ENCODE measurements at regions not wholly inside any gene's neighbourhood (a gene's known extent, or its start where the extent isn't known, plus 50 kb on each side); places are given as distances from the start of the nearest gene placed in this dataset.

DNA sequence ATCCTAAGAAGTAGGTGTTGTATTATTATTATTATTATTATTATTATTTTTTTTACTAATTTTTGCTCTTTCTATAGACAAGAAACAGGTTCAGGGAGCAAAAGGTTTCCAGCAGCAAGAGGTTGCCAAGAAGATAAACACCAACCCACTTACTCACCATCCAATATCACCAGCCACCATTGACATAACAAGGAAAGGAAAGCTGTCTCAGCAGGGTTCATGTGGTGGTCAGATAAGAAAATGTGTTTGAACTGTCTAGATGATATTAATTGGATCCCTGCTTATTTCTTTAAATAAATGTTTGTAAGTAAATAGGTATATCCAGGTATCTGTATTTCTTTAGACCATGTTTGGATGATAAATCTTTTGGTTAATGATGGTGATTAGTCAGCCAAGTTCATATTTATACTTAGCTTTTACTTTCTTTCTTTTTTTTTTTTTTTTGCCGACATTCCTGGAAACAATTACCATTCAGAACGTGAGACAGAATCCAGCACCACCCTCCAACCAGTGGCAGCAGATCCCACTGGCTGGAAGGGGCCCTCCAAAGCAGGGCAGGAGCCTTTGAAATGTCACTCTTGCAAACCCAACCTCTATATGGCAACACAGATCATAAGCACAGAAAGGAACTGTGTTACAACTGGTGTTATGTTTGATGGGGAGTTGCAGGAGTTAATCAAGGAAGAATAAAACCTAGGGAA, 139.2 kb upstream of the ECI2 start:
- no peak for DNase-seq (ENCODE audit: insufficient read length, low spot score, missing footprints)
- H3K27ac ChIP-seq (ENCODE audit: low read depth, low read length), result no peak overlapping the region

DNA sequence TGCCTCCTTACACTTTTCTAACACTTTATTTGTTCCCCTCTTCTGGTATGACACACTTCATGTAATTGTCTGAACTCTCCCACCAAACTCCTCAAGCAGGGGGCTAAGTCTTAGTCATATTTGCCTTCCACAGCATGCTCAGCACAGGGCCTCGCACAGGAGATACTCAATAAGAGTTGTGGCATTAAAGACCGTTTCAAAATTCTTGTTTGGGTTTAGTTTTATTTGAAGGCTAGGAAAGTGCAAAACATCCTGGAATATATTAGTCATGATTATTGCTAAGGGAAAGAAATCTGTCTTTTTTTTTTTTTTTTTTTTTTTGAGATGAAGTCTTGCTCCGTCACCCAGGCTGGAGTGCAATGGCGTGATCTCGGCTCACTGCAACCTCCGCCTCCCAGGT, 137.6 kb upstream of the ECI2 start:
- Histone ChIP-seq H3K4me3 (ENCODE audit: insufficient read depth, low read length) (no peak overlapping the region), H4K20me1 (ENCODE audit: insufficient read depth, low read length) (no peaks in the 10 kb centered on the region), H3K27me3 (ENCODE audit: insufficient read depth, low read length) (no peaks in the 10 kb centered on the region), H3K9me3 (ENCODE audit: low read depth, low read length) (no peaks in the 10 kb centered on the region), H3K27ac (ENCODE audit: low read depth, low read length) (no peak overlapping the region), H3K36me3 (ENCODE audit: insufficient read depth, low read length) (no peaks in the 10 kb centered on the region), H3K79me2 (ENCODE audit: insufficient read depth, low read length) (no peaks in the 10 kb centered on the region), H2AFZ (ENCODE audit: low read length) (no peak overlapping the region), H3K4me1 (ENCODE audit: insufficient read depth, low read length) (no peaks in the 10 kb centered on the region), H3K4me2 (ENCODE audit: insufficient read depth, low read length) (no peak overlapping the region)
- no peak for DNase-seq (ENCODE audit: insufficient read length, low spot score, missing footprints)
- TF ChIP-seq, protein P1, sequence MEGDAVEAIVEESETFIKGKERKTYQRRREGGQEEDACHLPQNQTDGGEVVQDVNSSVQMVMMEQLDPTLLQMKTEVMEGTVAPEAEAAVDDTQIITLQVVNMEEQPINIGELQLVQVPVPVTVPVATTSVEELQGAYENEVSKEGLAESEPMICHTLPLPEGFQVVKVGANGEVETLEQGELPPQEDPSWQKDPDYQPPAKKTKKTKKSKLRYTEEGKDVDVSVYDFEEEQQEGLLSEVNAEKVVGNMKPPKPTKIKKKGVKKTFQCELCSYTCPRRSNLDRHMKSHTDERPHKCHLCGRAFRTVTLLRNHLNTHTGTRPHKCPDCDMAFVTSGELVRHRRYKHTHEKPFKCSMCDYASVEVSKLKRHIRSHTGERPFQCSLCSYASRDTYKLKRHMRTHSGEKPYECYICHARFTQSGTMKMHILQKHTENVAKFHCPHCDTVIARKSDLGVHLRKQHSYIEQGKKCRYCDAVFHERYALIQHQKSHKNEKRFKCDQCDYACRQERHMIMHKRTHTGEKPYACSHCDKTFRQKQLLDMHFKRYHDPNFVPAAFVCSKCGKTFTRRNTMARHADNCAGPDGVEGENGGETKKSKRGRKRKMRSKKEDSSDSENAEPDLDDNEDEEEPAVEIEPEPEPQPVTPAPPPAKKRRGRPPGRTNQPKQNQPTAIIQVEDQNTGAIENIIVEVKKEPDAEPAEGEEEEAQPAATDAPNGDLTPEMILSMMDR (IDR thresholded peaks at IDR 0.05; ENCODE audit: extremely low read depth, low read depth, low read length), result no peak

More for the DNA sequence above, 139.2 kb upstream of the ECI2 start:
- peaks cover 5% of the 10 kb centered on the region for H3K27me3 ChIP-seq (ENCODE audit: insufficient read depth, low read length)
- no peaks in the 10 kb centered on the region for H3K79me2 ChIP-seq (ENCODE audit: insufficient read depth, low read length)
- no peak overlapping the region for H3K4me3 ChIP-seq (ENCODE audit: insufficient read depth, low read length)
- H3K4me1 ChIP-seq (ENCODE audit: insufficient read depth, low read length), result no peaks in the 10 kb centered on the region
- H3K9me3 ChIP-seq (ENCODE audit: low read depth, low read length), result no peaks in the 10 kb centered on the region
- H4K20me1 ChIP-seq (ENCODE audit: insufficient read depth, low read length), result no peaks in the 10 kb centered on the region
- TF ChIP-seq, protein P1 (IDR thresholded peaks at IDR 0.05; ENCODE audit: extremely low read depth, low read depth, low read length), result no peak
- no peaks in the 10 kb centered on the region for H3K36me3 ChIP-seq (ENCODE audit: insufficient read depth, low read length)
- no peak overlapping the region for H2AFZ ChIP-seq (ENCODE audit: low read length)
- no peak overlapping the region for H3K4me2 ChIP-seq (ENCODE audit: insufficient read depth, low read length)

DNA sequence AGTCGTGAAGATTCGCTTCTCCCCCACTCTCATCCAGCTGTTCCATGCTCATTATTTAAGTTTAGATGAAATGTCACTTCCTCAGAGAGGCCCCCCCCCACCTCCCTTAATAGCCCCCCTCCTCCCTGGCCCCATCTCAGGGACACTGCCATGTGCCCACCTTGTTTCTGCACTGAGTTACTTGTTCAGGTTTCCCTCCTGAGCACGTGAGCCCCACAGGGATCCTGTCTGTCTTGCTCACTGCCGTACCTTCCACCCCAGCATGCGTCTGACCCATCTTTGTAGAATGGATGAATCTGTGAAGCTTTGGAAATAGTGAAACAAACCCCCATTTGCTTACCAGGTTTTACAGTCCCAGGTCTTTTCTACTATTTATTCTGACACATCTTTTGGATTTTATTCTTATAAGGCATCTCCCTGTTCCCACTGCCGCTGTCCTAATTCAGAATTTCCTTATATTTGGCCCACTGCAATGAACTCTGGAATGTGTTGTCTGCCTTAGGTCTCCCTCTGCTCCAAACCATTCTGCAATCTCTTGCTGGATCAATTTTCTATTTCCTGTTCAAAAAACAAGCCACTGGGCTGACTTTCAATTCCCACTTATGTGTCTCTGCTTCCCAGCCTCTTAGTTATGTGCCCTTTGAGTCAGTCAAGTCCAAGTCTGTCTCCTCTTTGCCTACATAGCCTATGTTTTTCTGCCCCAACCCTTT, 136.5 kb upstream of the ECI2 start:
- TF ChIP-seq, protein P1 (IDR thresholded peaks at IDR 0.05; ENCODE audit: extremely low read depth, low read depth, low read length), result no peak
- Histone ChIP-seq H3K27ac (ENCODE audit: low read depth, low read length) (no peak overlapping the region), H3K27me3 (ENCODE audit: insufficient read depth, low read length) (peaks cover 2% of the 10 kb centered on the region), H3K79me2 (ENCODE audit: insufficient read depth, low read length) (no peaks in the 10 kb centered on the region), H2AFZ (ENCODE audit: low read length) (no peak overlapping the region), H3K36me3 (ENCODE audit: insufficient read depth, low read length) (no peaks in the 10 kb centered on the region), H3K4me1 (ENCODE audit: insufficient read depth, low read length) (no peaks in the 10 kb centered on the region), H3K4me3 (ENCODE audit: insufficient read depth, low read length) (no peak overlapping the region), H3K9me3 (ENCODE audit: low read depth, low read length) (no peaks in the 10 kb centered on the region), H4K20me1 (ENCODE audit: insufficient read depth, low read length) (no peaks in the 10 kb centered on the region), H3K4me2 (ENCODE audit: insufficient read depth, low read length) (no peak overlapping the region)
- no peak for DNase-seq (ENCODE audit: insufficient read length, low spot score, missing footprints)

DNA sequence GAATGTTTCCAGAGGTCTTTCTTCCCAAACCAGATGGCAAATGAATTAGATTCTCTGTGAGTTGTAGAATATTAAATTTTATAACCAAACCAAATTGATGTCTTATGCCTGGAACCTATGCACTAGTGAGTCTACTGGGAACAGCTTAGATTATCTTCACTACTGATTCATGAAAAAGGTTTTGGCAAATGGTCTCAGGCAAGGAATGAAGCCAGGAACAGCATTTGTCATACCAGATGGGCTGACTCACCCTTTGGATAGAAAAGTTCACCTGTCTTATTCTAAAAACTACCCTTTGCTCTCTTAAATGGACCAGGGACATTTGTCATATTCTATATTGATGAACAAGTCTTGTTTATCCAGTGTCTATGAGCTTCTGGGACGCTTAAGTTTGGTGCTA, 135.4 kb upstream of the ECI2 start:
- no peaks in the 10 kb centered on the region for H3K36me3 ChIP-seq (ENCODE audit: insufficient read depth, low read length)
- H3K9me3 ChIP-seq (ENCODE audit: low read depth, low read length), result no peaks in the 10 kb centered on the region
- H3K79me2 ChIP-seq (ENCODE audit: insufficient read depth, low read length), result no peaks in the 10 kb centered on the region
- H3K4me1 ChIP-seq (ENCODE audit: insufficient read depth, low read length), result no peaks in the 10 kb centered on the region
- no peak overlapping the region for H3K4me2 ChIP-seq (ENCODE audit: insufficient read depth, low read length)
- no peak overlapping the region for H2AFZ ChIP-seq (ENCODE audit: low read length)
- no peak overlapping the region for H3K27ac ChIP-seq (ENCODE audit: low read depth, low read length)
- no peak overlapping the region for H3K4me3 ChIP-seq (ENCODE audit: insufficient read depth, low read length)
- H3K27me3 ChIP-seq (ENCODE audit: insufficient read depth, low read length), result peaks cover 2% of the 10 kb centered on the region
- H4K20me1 ChIP-seq (ENCODE audit: insufficient read depth, low read length), result no peaks in the 10 kb centered on the region
- TF ChIP-seq, protein P1 (IDR thresholded peaks at IDR 0.05; ENCODE audit: extremely low read depth, low read depth, low read length), result no peak
- DNase-seq (ENCODE audit: insufficient read length, low spot score, missing footprints), result no peak
